ENCODE measurements at regions not wholly inside any gene's neighbourhood (a gene's known extent, or its start where the extent isn't known, plus 50 kb on each side); places are given as distances from the start of the nearest gene placed in this dataset.

DNA sequence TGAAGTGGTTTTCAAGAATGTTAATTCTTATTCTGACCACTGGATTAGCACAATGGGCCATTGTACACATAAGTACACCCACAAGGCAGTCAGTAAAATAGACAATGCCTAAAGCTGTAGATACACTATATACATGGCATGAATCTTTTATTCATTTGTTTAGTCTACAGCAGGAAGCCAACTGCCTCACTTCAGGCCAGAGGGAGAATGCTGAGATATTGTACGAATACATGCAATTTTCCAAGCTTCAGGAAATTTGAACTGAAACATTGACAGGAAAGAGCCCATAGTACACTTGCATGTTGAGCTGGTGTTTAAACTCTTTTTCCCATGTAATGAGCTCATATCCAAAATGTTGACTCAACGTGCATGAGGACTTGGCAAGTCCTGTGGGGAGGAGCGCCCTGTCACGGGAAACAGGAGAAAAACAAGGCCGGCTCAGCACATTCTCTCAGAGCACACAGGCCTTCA lies 111.6 kb upstream of the CYP1B1 start:
- H3K18ac ChIP-seq (ENCODE audit: low read depth, low read length): no peak overlapping the region
- H3K36me3 ChIP-seq (ENCODE audit: control insufficient read depth, insufficient read depth, low read length): no peaks in the 10 kb centered on the region
- no peak overlapping the region for H2AK5ac ChIP-seq (ENCODE audit: low read depth, low read length)
- no peak overlapping the region for H3K56ac ChIP-seq (ENCODE audit: extremely low read depth, insufficient read depth, low read length)
- ChIA-PET CTCF (no interaction called here), POLR2A (ENCODE audit: unreplicated experiment) (no interaction called here)
- H3K27me3 ChIP-seq (ENCODE audit: control insufficient read depth, insufficient read depth, low read length): no peaks in the 10 kb centered on the region
- H3K79me1 ChIP-seq (ENCODE audit: low read depth in 1 of 2, low read length in 2 of 2): no peaks in the 10 kb centered on the region
- DNase-seq (peak; percentile 94), ATAC-seq (ENCODE audit: low read depth) (peak; percentile 78)
- H4K8ac ChIP-seq (ENCODE audit: low read depth in 2 of 2, low read length in 2 of 2): no peak overlapping the region
- H4K20me1 ChIP-seq (ENCODE audit: insufficient read depth, low read length): no peaks in the 10 kb centered on the region
- H3K9me1 ChIP-seq (ENCODE audit: insufficient read depth, low read length): no peaks in the 10 kb centered on the region
- in situ Hi-C loops (cut with MboI; ENCODE audit: low sequenced_read_pairs) (no loop called here), dilution Hi-C loops (cut with HindIII; ENCODE audit: low sequenced_read_pairs, unreplicated experiment) (no loop called here), intact Hi-C loops (cut with micrococcal nuclease) (no loop called here)
- H4K5ac ChIP-seq (ENCODE audit: low read depth, low read length): no peak overlapping the region
- no peak overlapping the region for H2BK20ac ChIP-seq (ENCODE audit: low read depth, low read length)
- H2AFZ ChIP-seq (replicated peaks; ENCODE audit: low read length, poor library complexity): no peak overlapping the region
- H3K9ac ChIP-seq (ENCODE audit: low read depth, low read length): no peak overlapping the region
- H3K4me3 ChIP-seq (ENCODE audit: insufficient read depth, low read depth, low read length): no peak overlapping the region
- TF ChIP-seq USF2 (IDR thresholded peaks at IDR 0.05; ENCODE audit: low read depth, low read length): no peak
- TF ChIP-seq SMC3 (IDR thresholded peaks at IDR 0.05; ENCODE audit: low read depth, low read length): no peak
- no peak for TF ChIP-seq NFE2L2 (IDR thresholded peaks at IDR 0.05; ENCODE audit: low read depth, low read length)
- TF ChIP-seq BHLHE40 (IDR thresholded peaks at IDR 0.05; ENCODE audit: low read depth, low read length): peak; percentile 53; the same call in 1 of the 2 replicates
- peak; percentile 48 for TF ChIP-seq MAFK (IDR thresholded peaks at IDR 0.05; ENCODE audit: low read depth, low read length)
- TF ChIP-seq CTCF (conservative IDR thresholded peaks at IDR 0.05; ENCODE audit: low read depth, low read length): no peak
- TF ChIP-seq MXI1 (IDR thresholded peaks at IDR 0.05; ENCODE audit: borderline replicate concordance, low read depth, low read length): peak; percentile 47; the same call in 1 of the 2 replicates
- no peak overlapping the region for H4K91ac ChIP-seq (ENCODE audit: insufficient read depth, low read depth, low read length)
- H2BK120ac ChIP-seq (ENCODE audit: low read depth, low read length): no peak overlapping the region
- 0 out of 3 replicates have a peak overlapping the region, but pooled peaks have one; percentile 5 for H2BK15ac ChIP-seq (ENCODE audit: low read depth, low read length)
- no peak overlapping the region for H3K14ac ChIP-seq (replicated peaks; ENCODE audit: low read depth, low read length)
- no peak overlapping the region for H3K23ac ChIP-seq (ENCODE audit: low read depth, low read length)
- no peaks in the 10 kb centered on the region for H3K9me3 ChIP-seq (ENCODE audit: control insufficient read depth, insufficient read depth, low read length)
- WGBS, 2 experiments (ENCODE audit: extremely low coverage in 2 of 2, insufficient read length in 1 of 2): no CpG with 5 or more reads among the region's 5 CpGs
- no peak overlapping the region for H2BK5ac ChIP-seq (ENCODE audit: low read depth, low read length, poor library complexity, severe bottlenecking)
- H3K27ac ChIP-seq (ENCODE audit: insufficient read depth, low read length): no peak overlapping the region; the same call in 1 of the 2 replicates
- BruUV-seq (replicated peaks): no TSS peak
- no peak overlapping the region for H3K4ac ChIP-seq (ENCODE audit: low read depth, low read length)
- no peak overlapping the region for H3K4me2 ChIP-seq (ENCODE audit: low read depth, low read length)
- H2AK9ac ChIP-seq (replicated peaks; ENCODE audit: low read depth, low read length, poor library complexity): no peak overlapping the region
- peaks cover 5% of the 10 kb centered on the region; the same call in 1 of the 2 replicates for H3K4me1 ChIP-seq (ENCODE audit: control insufficient read depth, insufficient read depth, low read length)
